CD14-positive monocyte (primary cell): ENCODE measurements at regions not wholly inside any gene's neighbourhood (a gene's known extent, or its start where the extent isn't known, plus 50 kb on each side); places are given as distances from the start of the nearest gene placed in this dataset.
"Not testable (repeated sequence)": the region's sequence is repeated elsewhere in the genome, so short reads cannot be mapped to it uniquely, and the experiment has no call there.

Experiments
- DNase-seq, 3 donors: peaks; one replicate each; pipeline ENCODE4 v3.0.0-alpha.2; 2011 to 2022
- H2AFZ ChIP-seq: 2 replicates; pipeline ENCODE4 v1.6.0; 2012; ENCODE audit warnings: mild to moderate bottlenecking, low read depth, low read length, inconsistent platforms; ENCODE audit not compliant: insufficient read depth, poor library complexity, severe bottlenecking
- H3K27ac ChIP-seq, 2 donors: 1 replicate in 1 of 2; 2 replicates in 1 of 2; pipeline ENCODE4 v1.5.1; 2012 to 2013; ENCODE audit warnings: low read length in 2 of 2, control low read depth in 1 of 2, inconsistent platforms in 1 of 2, low read depth in 1 of 2, mild to moderate bottlenecking in 1 of 2
- H3K27me3 ChIP-seq, 2 donors: one replicate each; pipeline versions ENCODE4 v1.6.0 to v1.6.1; 2011 to 2013; ENCODE audit warnings: low read length in 2 of 2; ENCODE audit not compliant: control insufficient read depth in 2 of 2, insufficient read depth in 2 of 2
- H3K36me3 ChIP-seq, 2 donors: replicated peaks in 1 of 2; 1 replicate in 1 of 2; 2 replicates in 1 of 2; pipeline versions ENCODE4 v1.5.1 to v1.6.1; 2012 to 2013; ENCODE audit warnings: low read length in 2 of 2, control low read depth in 1 of 2, inconsistent platforms in 1 of 2, mild to moderate bottlenecking in 1 of 2; ENCODE audit not compliant: insufficient read depth in 2 of 2, control insufficient read depth in 1 of 2
- H3K4me1 ChIP-seq, 2 donors: 1 replicate in 1 of 2; 2 replicates in 1 of 2; pipeline versions ENCODE4 v1.5.1 to v1.6.1; 2012 to 2013; ENCODE audit warnings: low read length in 2 of 2, control low read depth in 1 of 2, inconsistent platforms in 1 of 2, mild to moderate bottlenecking in 1 of 2, moderate library complexity in 1 of 2; ENCODE audit not compliant: insufficient read depth in 2 of 2, control insufficient read depth in 1 of 2
- H3K4me2 ChIP-seq: replicated peaks from 2 replicates; pipeline ENCODE3; 2012; ENCODE audit warnings: low read length, moderate library complexity, mild to moderate bottlenecking; ENCODE audit not compliant: poor library complexity, severe bottlenecking; ENCODE audit errors: extremely low read depth
- H3K4me3 ChIP-seq, 3 experiments: fragments of 200-600 bp in 1 of 3; sonication (generic) in 1 of 3; replicated peaks in 1 of 3; 1 replicate in 2 of 3; 2 replicates in 1 of 3; pipeline ENCODE4 v1.5.1; 2011 to 2013; ENCODE audit warnings: low read length in 3 of 3, mild to moderate bottlenecking in 3 of 3, control low read depth in 2 of 3, low read depth in 2 of 3, inconsistent platforms in 1 of 3, moderate library complexity in 1 of 3
- H3K79me2 ChIP-seq: 2 replicates; pipeline ENCODE4 v1.6.0; 2012; ENCODE audit warnings: mild to moderate bottlenecking, control low read depth, inconsistent platforms, low read length, moderate library complexity; ENCODE audit not compliant: insufficient read depth
- H3K9ac ChIP-seq: 2 replicates; pipeline ENCODE4 v1.6.0; 2017; ENCODE audit warnings: low read length, mild to moderate bottlenecking; ENCODE audit not compliant: insufficient read depth, poor library complexity, severe bottlenecking
- H3K9me3 ChIP-seq, 2 donors: replicated peaks in 1 of 2; 1 replicate in 1 of 2; 2 replicates in 1 of 2; pipeline versions ENCODE4 v1.5.1 to v1.6.1; 2012 to 2013; ENCODE audit warnings: low read length in 2 of 2, control low read depth in 1 of 2; ENCODE audit not compliant: control insufficient read depth in 1 of 2, insufficient read depth in 1 of 2
- H4K20me1 ChIP-seq: 2 replicates; pipeline ENCODE4 v1.6.0; 2012; ENCODE audit warnings: mild to moderate bottlenecking, low read length, control low read depth, moderate library complexity; ENCODE audit not compliant: insufficient read depth
- H3K27ac Mint-ChIP-seq, 7 donors: one replicate each; pipeline ENCODE4 v1.8.0; 2020; ENCODE audit warnings: mild to moderate bottlenecking in 7 of 7, mixed read lengths in 7 of 7, moderate library complexity in 6 of 7, inconsistent platforms in 2 of 7
- H3K27me3 Mint-ChIP-seq, 3 donors: one replicate each; pipeline ENCODE4 v1.8.0; 2021 to 2022; ENCODE audit warnings: low read depth in 3 of 3, mild to moderate bottlenecking in 3 of 3, mixed read lengths in 3 of 3, moderate library complexity in 3 of 3, inconsistent platforms in 1 of 3
- H3K36me3 Mint-ChIP-seq, 2 donors: one replicate each; pipeline ENCODE4 v1.8.0; 2020; ENCODE audit warnings: mixed read lengths in 2 of 2, inconsistent platforms in 1 of 2, mild to moderate bottlenecking in 1 of 2
- H3K4me1 Mint-ChIP-seq: one replicate; pipeline ENCODE4 v1.8.0; 2020; ENCODE audit warnings: mild to moderate bottlenecking, mixed read lengths
- H3K4me3 Mint-ChIP-seq, 2 donors: one replicate each; pipeline ENCODE4 v1.8.0; 2020; ENCODE audit warnings: mild to moderate bottlenecking in 2 of 2, mixed read lengths in 2 of 2, moderate library complexity in 1 of 2
- H3K9me3 Mint-ChIP-seq, 7 donors: one replicate each; pipeline ENCODE4 v1.8.0; 2020 to 2022; ENCODE audit warnings: mixed read lengths in 7 of 7, mild to moderate bottlenecking in 6 of 7, moderate library complexity in 6 of 7, inconsistent platforms in 2 of 7
- CTCF ChIP-seq: fragments of 200-600 bp; IDR thresholded peaks from one replicate; pipeline ENCODE4 v1.8.0; 2022; ENCODE audit warnings: antibody characterized with exemption, mild to moderate bottlenecking
- WGBS: methylation state at CpG from one replicate; pipeline ENCODE4 v1.1.5; 2013; ENCODE audit warnings: missing lambda C conversion rate; ENCODE audit not compliant: insufficient coverage; 5-methylcytosine and 5-hydroxymethylcytosine counted together
- intact Hi-C, 2 donors: fragments of 100-400 bp; cut with micrococcal nuclease; formaldehyde crosslinking; loops; one replicate each; pipeline versions ENCODE4 v1.15.0 to v1.15.1; 2023

DNA sequence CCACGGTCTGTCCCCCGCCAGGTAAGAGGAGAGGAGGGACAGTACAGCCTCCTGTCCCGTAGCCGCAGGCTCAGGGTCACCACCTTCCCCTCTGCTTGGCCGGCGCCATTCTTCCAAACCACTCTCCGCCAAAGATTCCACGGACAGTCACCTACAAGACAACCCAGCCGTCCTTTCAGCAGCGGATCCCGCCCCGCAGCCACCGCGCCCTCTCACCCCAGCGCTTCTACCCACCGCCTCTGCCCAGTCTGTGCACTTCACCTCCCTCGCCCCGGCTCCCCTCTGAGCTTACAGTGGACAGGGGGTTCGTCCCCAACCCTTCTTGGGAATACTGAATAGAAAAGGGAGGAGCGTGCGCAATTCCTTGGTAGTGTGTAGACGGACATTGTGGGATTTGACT is 319.6 kb downstream of the FAM72C start:
- peak overlapping the region in 1 of 7 donors; percentile 46 for H3K27ac Mint-ChIP-seq
- WGBS = 11% methylated on average over 12 of the region's 22 CpGs
- H3K4me1 Mint-ChIP-seq = no peaks in the 10 kb centered on the region
- Histone ChIP-seq H3K27ac (no peak overlapping the region), H3K4me3 (no peak overlapping the region), H3K36me3 (no peaks in the 10 kb centered on the region), H4K20me1 (no peaks in the 10 kb centered on the region), H3K4me2 (no peak overlapping the region), H3K79me2 (no peaks in the 10 kb centered on the region), H2AFZ (no peak overlapping the region), H3K4me1 (no peaks in the 10 kb centered on the region), H3K9me3 (peaks cover 38 to 71% of the 10 kb centered on the region in 2 donors), H3K9ac (no peak overlapping the region), H3K27me3 (peaks cover 51 to 75% of the 10 kb centered on the region in 2 donors)
- H3K27me3 Mint-ChIP-seq = peaks cover 82 to 88% (median 87%) of the 10 kb centered on the region in 3 donors
- TF ChIP-seq CTCF = no peak
- peak overlapping the region in 1 of 2 donors; percentile 86 for H3K4me3 Mint-ChIP-seq
- DNase-seq = no peak
- H3K9me3 Mint-ChIP-seq = peaks cover 51 to 84% (median 74%) of the 10 kb centered on the region in 7 donors
- intact Hi-C loops = no loop called here
- peaks cover 9 to 11% of the 10 kb centered on the region in 2 donors for H3K36me3 Mint-ChIP-seq

GRCh38 chr1:143651350-143651992 is 320.3 kb downstream of the FAM72C start:
- TF ChIP-seq CTCF = no peak
- H3K9ac ChIP-seq = no peak overlapping the region
- no peaks in the 10 kb centered on the region for H3K36me3 ChIP-seq
- H2AFZ ChIP-seq = no peak overlapping the region
- Mint-ChIP-seq H3K27me3 (peaks cover 81 to 88% (median 83%) of the 10 kb centered on the region in 3 donors), H3K36me3 (peaks cover 9 to 11% of the 10 kb centered on the region in 2 donors), H3K9me3 (peaks cover 49 to 78% (median 71%) of the 10 kb centered on the region in 7 donors), H3K4me3 (peak overlapping the region in 1 of 2 donors; percentile 86), H3K27ac (no peak overlapping the region), H3K4me1 (no peaks in the 10 kb centered on the region)
- peaks cover 52 to 82% of the 10 kb centered on the region in 2 donors for H3K27me3 ChIP-seq
- H3K4me3 ChIP-seq = no peak overlapping the region
- intact Hi-C loops = no loop called here
- no peak overlapping the region for H3K27ac ChIP-seq
- 5% methylated on average over 28 of the region's 31 CpGs for WGBS
- H3K79me2 ChIP-seq = no peaks in the 10 kb centered on the region
- DNase-seq = no peak
- H4K20me1 ChIP-seq = no peaks in the 10 kb centered on the region
- H3K4me1 ChIP-seq = no peaks in the 10 kb centered on the region
- H3K9me3 ChIP-seq = peaks cover 38 to 68% of the 10 kb centered on the region in 2 donors
- H3K4me2 ChIP-seq = no peak overlapping the region

DNA sequence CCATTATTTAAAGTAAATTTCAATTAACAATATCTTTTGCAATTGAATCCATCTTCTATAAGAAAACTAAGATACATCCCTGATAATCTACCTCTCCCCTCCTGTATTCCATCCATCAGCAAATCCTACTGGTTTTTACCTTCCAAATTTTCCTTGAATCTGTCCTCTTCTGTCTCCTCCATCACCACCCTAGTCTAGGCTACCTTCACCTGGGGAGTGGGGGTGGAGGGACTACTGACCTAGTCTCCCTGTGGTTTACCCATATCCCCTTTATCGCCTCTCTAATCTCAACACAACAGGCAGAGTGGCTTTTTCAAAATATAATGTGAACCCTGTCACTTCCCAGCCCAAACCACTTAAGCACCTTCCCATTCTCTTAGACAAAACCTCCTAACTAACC is 327.8 kb downstream of the FAM72C start:
- Mint-ChIP-seq H3K27me3 (peaks cover 59 to 66% (median 62%) of the 10 kb centered on the region in 3 donors), H3K9me3 (peaks cover 5 to 38% (median 21%) of the 10 kb centered on the region in 7 donors), H3K27ac (peak overlapping the region in 1 of 7 donors; percentile 2), H3K4me3 (peak overlapping the region in 1 of 2 donors; percentile 68)
- H3K36me3 Mint-ChIP-seq, H3K27ac ChIP-seq, H2AFZ ChIP-seq, H3K4me1 ChIP-seq, DNase-seq, H4K20me1 ChIP-seq, H3K79me2 ChIP-seq, H3K9ac ChIP-seq, H3K9me3 ChIP-seq, H3K36me3 ChIP-seq, intact Hi-C loops, H3K4me3 ChIP-seq, H3K4me2 ChIP-seq, H3K4me1 Mint-ChIP-seq: not testable (repeated sequence)
- no CpG with 5 or more reads among the region's 1 CpG for WGBS
- peaks cover 42 to 66% of the 10 kb centered on the region in 2 donors for H3K27me3 ChIP-seq
